Smooth muscle cell of the brain vasculature (primary cell): ENCODE measurements at regions not wholly inside any gene's neighbourhood (a gene's known extent, or its start where the extent isn't known, plus 50 kb on each side); places are given as distances from the start of the nearest gene placed in this dataset.

Source experiments
- DNase-seq: peaks from one replicate; pipeline ENCODE4 v3.0.0-alpha.2; 2012; ENCODE audit warnings: low read depth, low spot score

DNA sequence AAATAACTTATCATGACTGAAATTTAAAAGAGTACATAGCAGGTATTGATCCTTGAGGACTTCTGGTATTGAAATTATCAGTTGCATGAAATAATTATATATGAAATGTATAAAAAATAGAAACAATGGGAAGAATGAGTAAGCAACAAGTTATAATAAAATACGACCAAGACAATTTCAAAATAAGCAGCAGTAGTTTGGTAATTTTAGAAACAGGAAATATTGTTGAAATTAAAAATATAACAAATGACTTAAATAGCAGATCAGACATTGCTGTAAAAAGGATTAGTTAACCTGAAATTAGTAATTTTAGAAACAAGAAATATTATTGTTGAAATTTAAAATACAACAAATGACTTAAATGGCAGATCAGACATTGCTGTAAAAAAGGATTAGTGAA is 152.3 kb downstream of the BTC start:
- no peak for DNase-seq

DNA sequence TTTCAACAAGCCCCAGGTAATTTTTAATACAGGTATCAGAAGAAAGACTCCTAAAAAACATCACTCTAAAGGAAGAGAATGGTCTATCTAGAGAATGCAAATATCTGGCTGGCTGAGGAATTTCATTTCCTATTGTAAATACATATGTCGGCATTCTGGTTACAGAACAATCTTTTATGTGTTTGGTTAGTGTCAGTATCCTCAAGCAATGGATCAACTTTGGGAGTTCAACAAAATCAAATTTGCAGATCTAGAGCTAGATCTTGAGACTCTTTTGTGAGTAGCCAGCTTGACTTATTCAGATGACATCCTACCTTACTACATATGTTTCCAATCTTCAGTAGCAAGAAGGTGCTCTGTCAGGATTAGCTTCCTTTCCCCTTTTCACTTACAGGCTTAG is 145.1 kb downstream of the BTC start:
- DNase-seq, result no peak

DNA sequence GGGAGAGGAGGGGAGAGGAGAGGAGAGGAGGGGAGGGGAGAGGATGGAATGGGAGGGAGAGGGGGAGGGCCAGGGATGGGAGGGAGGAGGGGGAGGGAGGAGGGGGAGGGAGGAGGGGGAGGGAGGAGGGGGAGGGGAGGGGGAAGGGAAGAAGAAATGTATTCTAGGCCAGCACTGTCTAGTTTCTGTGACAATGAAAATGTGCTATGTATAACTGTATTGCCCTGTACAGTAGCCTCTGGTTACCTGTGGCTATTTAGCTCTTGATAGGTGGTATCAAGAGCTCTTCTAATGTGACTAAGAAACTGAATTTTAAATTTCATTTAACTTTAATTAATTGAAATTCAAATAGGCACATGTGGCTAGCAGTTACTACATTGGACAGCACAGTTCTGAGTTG is 143.1 kb downstream of the BTC start:
- no peak for DNase-seq

DNA sequence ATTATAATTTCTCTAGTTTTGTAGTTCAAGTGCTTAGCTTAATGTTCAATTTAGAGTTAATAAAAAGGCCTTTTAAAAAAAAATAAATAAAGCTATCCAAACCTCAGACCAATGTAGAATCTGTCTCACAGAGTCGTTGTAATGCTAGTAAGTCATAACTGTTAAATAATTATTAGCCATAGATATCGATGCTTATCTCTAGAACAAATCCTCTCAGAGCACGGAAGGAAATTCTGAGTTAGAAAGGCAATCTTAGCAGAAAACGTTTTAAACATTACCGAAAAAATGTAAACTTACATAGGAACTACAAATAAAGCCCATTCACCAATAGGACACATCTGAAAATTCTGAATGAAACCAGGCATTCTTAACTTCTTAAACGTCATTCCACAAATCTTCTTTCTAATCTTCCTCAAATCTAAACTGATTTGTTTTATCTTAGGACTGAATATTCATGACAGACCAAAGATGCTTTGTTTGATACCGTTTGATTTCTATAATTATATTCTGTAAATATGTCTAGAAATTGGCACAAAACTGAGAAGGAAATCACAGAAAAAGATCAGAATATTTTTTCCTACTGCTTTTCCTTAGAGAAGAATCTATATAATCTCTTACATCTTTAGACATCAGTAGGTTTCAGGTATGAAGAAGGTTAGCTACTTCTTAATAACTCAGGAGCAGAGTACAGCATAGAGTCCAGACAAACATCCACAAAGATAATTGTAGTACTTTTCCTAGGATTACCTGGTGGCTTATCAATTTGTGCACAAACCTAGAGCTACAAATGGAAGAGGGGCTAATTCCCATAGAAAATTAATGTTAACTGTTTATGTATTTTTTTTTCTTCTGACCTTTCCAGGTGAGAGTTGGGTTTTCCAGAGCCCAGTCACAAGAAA is 140.7 kb downstream of the BTC start:
- DNase-seq, result no peak

DNA sequence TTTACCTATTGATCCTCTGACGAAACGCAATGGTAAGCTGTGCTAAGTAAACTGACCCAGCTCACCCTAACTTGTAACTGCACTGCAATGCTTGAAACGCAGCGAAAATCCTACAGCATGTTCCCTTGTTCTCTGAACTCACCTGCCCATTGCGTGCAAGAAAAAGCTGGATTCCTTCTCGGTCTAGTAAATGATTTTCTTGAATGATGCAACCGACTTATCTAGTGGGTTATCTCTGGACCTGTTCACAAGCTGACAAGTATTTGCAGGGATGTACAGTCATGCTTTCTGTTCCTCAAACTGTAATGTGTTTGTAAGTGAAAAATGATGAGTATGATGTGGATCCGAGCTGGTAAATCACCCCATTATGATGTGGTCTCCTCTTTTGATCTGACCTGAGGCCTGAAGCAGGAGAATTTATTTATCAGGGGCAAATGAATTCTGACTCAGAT is 140.1 kb downstream of the BTC start:
- DNase-seq, result no peak

DNA sequence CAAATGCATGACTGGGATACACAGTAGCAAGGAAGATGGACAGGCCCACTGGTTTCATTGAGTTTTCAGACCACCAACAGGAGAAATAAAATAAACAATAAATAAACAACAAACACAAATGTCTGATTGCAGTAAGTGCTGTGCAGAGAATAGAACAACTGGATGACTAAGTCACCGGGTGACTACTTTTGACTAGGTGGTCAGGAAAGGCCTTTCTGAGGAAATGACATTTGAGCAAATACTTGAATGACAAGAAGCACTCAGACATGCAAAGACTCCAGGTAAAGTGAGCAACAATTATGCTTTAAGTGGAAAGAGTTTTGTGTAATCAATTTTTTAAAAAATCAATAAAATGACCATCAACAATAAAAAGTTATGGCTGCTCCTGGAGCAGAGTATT is 137.7 kb downstream of the BTC start:
- no peak for DNase-seq

DNA sequence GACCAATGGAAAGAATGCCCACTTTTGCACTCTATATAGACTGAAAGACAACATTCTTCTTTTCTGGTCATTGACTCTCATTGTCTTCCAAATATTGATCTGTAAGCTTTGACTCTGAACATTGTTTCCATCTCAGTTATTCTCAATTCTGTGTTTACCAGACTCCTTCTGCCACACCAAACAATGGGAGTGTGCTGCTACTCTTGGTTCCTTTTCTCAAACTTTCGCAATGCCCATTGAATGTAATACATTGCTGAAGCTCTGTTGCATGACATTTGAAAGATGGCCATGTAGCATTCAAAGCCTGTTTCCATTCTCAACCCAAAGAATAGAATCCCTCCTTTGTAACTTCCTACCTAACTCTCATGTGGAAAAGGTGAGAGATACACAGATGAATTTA is 136.2 kb downstream of the BTC start:
- no peak for DNase-seq

DNA sequence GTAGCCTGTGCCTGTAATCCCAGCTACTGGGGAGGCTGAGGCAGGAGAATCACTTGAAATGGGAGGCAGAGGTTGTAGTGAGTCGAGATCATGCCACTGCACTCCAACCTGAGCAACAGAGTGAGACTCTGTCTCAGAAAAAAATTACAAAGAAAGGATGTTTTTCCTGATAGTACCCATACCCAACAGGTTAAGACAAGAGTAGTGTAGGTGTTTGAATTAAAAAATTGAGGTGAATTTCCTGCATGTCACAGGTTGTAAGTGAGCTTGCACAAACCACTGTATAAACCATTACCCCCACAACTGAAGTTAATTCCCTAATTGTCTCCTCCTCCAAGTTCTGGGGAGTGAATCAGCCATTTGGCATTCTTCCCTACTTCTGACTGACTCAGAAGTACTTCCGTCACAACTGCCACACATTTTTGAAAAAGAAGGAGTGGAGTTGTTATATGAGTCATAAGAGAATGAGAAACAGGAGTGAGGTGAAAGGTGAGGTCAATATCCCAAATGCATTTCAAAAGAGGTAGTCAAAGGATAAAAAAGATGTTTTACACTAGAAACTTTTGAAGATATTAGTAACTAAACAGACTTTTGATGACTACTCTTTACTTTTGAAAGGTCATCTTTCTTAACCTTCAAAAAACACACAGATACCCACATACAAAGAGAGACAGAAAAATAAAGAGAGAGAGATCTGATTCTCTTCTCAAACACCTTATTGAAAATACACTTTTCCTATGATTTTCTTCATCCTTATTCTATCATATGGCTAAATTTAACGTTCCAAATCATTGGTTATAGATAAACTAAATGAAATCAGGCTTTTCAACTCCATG is 134.5 kb downstream of the BTC start:
- peak; percentile 88 for DNase-seq

DNA sequence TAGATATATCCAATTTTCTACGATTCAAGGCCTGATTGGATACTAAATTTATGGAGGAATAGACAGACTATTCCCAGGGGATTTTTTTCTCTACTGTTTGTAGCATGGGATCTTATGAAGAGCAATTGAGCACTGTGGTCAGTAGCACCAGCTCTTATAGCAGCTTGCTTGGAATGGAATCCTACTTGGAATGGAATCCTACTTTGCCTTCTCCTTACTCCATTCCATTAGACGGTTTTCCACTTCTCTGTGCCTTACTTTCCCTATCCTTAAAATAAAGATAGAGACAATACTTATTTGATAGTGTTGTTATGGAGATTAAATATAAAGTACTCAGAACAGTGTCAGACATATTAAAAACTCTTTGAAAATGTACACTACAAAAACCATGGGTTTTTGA is 133.5 kb downstream of the BTC start:
- no peak for DNase-seq

DNA sequence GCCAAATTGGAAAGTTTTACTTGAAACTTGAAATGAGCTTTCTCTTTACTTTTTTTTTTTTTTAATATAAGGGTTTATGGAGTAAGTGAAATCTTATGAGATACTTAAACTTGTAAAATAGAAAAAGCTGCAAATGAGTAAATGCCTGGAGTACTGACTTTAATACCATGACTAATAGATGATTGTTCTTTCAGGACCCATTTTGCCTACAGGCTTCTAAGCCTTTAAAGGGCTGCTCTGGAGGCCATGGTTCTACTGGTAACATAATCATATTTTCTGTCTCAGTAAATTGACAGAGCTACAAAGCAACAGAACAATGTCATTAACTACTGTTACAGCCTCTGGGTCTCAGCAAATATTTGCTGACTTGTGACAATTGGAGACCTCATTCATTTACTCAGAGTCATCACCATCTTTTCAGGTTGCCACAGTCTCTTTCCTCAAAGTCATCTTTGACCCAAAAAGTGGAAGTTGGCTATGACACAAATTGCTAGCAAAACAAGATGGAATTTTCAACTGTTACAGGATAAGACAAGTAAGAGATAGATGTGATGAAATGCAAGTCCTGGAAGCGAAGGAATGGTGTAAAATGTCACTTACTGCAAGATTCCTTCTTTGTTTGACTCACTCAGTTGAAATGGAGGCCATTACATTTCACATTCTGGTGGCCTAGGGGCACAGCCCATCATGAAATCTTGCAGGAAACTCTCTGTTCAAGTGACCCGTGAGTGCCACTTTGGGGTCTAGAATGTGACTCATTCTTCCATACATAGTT is 132.7 kb downstream of the BTC start:
- DNase-seq, result no peak

DNA sequence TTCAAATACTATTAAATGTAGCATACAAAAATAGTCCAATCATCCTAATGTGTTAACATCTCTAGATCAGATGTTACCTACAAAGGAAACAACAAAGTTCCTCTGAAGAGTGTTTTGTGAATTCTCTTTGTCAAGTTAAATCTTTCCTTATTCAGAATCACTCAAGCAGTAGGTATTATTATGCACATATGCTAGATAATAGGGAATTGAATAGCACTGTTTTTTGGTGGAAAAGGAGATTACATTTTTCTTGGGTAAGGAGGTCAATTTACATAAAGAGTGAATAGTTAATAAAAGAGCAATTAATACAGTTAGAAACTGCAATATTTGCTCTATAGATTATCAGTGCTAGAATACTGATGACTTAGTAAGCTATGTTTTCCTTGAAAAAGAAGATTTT is 130.7 kb downstream of the BTC start:
- DNase-seq, result no peak

DNA sequence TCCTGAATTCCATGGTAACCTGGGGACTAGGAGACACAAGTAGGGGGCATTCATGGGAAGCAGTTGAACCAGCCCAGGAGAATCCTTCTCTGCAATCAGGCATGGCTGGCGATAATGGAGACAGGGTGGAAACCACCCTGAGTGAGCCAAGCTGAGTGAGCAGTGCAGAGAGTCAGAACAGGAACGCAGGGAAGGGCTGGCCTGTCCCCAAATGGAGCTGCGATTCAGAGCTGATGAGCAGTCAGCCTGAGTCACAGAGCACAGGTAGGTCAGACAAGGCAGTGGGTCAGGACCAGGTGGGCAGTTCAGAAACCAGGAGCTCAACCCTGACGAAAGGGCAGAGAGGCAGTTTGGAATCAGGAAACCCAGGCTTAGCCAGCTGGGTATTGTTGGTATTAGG is 129.0 kb downstream of the BTC start:
- DNase-seq, result no peak

DNA sequence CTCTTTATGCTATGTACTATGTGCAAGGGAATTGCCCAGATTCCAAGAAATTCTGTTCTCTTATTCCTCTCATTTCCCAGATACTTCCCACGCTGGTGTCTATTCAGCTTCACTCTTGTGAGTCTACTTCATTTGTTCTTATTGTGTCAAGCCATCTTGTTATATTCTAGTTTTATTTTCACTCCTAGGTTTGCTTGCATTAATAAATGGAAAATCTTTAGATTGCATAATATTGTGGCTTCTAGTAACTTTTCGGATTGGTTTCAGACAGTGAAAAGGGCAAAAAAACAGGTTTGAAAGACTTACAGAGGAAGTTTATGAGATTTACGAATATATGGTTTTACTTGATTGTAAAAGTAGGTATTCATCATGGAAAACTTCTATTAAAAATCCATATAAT is 128.4 kb downstream of the BTC start:
- no peak for DNase-seq

DNA sequence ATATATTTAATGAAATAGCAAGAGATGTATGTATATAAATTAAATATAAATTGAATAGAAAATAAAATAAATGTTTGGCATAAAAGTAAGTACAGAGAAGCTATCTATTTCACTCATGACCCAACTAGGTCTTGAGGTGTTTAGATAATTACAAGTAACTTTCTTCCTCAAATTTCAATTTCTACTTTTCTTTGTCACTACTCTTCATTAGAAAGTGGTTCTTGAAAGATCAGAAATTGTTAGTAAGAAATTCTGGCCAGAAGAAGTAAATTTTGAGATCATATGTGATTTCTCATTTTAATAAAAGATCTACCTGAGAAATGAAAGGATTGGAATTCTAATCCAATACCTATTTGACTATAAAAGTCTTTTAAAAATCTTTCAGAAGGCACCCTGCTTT is 126.9 kb downstream of the BTC start:
- no peak for DNase-seq

DNA sequence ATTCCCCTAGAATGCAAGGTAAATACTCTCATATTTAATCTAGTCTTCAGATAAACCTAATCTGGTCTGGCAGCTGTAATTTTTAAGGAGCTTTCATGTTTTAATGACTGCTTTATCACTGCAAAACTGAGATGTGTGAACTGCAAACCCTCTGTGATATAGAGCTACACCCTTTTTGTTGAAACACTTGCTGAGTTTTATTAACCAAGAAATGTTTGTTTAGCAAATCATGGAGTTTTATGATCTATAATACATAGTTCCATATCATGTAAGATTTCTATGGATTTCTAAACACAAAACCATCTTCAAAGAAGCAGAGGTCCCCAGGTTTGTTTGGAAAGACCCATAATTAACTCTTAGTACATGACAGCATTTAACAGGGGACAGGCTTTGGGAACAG is 126.4 kb downstream of the BTC start:
- no peak for DNase-seq

DNA sequence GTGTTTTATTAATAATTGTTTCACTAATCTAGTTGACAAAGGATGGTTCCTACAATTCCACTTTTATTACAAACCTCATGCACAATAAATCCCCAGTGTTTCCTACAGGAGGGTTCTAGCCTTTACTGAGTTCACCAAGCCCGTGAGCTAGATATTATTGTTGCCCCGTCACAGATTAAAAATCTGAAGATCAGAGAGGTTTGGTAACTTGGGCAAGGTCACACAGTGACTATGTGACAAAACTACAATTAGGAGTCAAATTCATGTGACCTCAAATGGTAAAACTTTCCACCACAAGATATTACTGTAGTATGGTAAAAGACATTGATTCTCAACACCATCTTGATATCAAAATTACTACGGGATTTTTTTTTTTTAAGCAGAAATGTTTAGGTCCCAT is 124.6 kb downstream of the BTC start:
- no peak for DNase-seq

DNA sequence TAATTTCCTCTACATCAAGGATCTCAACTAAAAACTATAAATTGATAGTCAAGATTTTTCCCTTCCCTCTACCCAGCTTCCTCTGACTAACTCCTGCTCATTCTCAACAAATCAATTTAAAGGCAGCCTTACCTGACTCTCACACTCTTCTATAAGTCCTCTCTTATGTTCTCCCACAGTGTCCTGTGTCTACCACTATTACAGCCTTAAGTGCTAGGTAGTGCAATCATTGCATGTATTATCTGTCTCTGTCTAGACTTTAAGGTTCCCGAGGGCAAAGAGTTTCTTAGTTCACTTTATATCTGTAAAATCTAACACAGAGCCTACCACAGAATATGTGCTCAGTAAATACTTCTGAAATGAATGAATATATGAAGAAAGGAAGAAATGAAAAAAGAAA is 123.7 kb downstream of the BTC start:
- no peak for DNase-seq

DNA sequence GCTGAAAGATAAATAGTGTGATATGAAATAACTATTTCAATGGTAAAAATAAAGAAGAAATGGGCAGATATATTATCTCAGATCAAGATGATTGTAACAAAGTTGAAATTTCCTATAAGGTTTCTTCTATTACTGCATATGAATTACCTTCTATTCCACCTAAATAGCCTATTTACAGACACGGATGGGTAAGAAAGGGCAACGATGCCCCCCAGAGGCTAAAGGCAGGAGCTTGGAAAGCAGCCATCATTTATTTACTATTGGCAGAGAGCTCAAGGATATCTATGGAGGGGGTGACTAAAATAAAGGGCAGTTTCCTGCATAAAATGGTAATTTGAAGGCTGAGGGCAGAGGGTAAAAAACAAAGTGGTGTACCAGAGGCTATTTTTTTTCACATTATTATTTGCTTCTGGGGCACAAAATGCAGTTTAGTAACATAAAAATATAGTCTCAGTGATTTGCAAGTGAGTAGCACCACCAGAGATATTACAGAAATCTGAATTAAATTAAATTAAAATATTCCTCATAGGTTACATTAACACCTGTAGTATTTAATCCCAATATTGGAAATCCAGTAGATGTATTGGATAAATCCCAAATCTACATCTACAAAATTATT is 123.1 kb downstream of the BTC start:
- DNase-seq, result peak; percentile 51

DNA sequence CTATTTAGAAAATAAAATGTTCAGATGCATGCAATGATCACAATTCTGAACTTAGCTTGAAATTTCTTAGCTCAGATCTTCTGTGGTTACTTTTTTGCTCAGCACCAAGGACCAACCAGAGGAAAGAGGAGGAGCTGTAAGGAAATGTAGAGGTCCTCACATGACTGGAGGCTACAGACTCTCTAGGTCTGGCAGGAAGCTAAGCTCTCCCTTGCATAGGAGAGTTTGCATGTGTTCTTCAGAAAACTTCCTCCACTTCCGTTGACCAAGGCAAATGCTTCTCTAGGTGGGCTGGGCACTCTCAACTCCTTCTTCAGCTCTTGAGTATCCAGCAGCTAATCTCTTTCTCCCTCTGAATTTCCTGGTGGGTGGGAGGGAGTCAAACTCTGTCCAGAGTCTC is 119.6 kb downstream of the BTC start:
- no peak for DNase-seq

DNA sequence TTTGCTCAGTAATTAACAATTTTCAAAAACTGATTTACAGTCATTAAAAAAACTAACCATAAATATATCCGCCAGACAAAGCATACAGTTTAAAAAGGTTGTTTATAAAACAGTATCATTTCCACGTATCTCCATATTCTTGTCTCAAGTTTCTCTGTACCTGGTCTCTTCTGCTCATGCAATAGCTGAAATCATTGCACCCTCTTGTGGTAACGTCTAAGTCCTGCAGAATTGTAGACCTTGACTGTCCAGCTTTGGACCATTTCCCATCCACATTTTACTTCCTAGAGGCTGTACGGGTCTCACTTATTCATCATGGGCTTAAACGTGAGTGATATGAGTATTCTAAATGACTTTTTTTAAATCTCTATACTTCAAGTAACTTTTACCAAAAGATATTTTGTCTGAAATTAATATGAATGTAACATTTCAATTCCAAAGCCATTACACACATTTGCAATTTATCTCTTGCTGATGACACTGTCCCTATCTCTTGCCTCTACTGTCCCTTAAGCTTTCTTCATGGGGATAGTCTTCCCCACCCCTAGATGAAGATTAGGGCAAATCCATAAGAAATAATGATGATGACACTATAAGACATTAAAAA is 118.5 kb downstream of the BTC start:
- DNase-seq, result no peak
